Muscle layer of colon (tissue), 2 donors: ENCODE measurements at regions not wholly inside any gene's neighbourhood (a gene's known extent, or its start where the extent isn't known, plus 50 kb on each side); places are given as distances from the start of the nearest gene placed in this dataset.

Experiments used
- H3K27ac ChIP-seq: one replicate; pipeline ENCODE4 v1.7.0; 2013; ENCODE audit warnings: low read depth, mild to moderate bottlenecking, low read length, moderate library complexity
- H3K27me3 ChIP-seq, 2 donors: one replicate each; pipeline ENCODE4 v1.7.0; 2013; ENCODE audit warnings: low read length in 2 of 2, mild to moderate bottlenecking in 2 of 2; ENCODE audit not compliant: insufficient read depth in 2 of 2, control insufficient read depth in 1 of 2
- H3K36me3 ChIP-seq: one replicate; pipeline ENCODE4 v1.7.0; 2013; ENCODE audit warnings: mild to moderate bottlenecking, low read length; ENCODE audit not compliant: insufficient read depth
- H3K4me1 ChIP-seq: one replicate; pipeline ENCODE4 v1.7.0; 2013; ENCODE audit warnings: mild to moderate bottlenecking, low read length; ENCODE audit not compliant: insufficient read depth
- H3K4me3 ChIP-seq, 2 donors: one replicate each; pipeline ENCODE4 v1.7.0; 2013; ENCODE audit warnings: low read length in 2 of 2, low read depth in 1 of 2, mild to moderate bottlenecking in 1 of 2, moderate library complexity in 1 of 2
- H3K9ac ChIP-seq: one replicate; pipeline ENCODE4 v1.7.0; 2013; ENCODE audit warnings: low read length
- H3K9me3 ChIP-seq: one replicate; pipeline ENCODE4 v1.7.0; 2013; ENCODE audit warnings: mild to moderate bottlenecking, low read length
- donor health status: abdominal sarcoma.
- donor health status: Adenocarcinoma of cecum.

DNA sequence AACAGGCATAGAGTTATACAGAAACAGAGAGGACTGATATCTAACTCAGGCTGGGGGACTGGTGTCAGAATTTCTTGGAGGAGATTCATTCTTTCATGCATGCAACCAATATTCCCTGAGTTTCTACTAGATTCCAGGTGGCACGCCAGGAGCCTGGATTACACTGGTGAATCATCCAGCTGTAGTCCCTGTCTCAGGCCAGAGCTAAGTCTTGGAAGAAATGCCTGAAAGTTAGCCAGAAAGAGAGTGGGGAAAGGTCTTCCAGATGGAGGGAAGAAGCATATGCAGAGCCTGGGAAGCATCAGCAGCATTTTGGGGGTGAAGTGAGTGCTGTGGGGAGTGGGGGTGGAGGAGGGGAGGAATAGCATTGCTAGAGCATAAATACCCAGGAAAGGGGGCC lies 239.1 kb downstream of the OMA1 start:
- Histone ChIP-seq H3K4me3 (no peak overlapping the region), H3K36me3 (no peaks in the 10 kb centered on the region), H3K27me3 (no peaks in the 10 kb centered on the region), H3K9ac (no peak overlapping the region), H3K27ac (no peak overlapping the region), H3K4me1 (no peaks in the 10 kb centered on the region), H3K9me3 (no peaks in the 10 kb centered on the region)

DNA sequence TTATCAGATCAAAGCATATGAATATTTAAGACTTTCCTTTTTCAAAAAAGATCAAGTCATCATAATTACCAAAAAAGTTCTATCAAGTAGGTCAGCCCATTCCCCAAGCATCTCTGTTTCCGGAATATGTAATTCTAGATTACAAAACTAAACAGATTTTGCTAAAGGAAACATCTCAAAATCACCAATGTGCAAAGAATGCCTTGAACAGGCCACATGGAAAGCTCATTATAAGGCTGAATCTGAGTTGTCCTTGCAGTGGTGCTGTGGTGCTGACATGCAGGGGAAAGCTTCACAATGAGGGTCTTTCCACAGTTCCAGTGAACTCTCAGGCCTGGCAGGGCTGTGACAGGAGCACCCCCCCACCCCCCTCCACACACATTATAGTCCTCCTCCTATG lies 240.9 kb downstream of the OMA1 start:
- Histone ChIP-seq H3K4me1 (no peaks in the 10 kb centered on the region), H3K36me3 (no peaks in the 10 kb centered on the region), H3K4me3 (no peak overlapping the region), H3K9ac (no peak overlapping the region), H3K9me3 (no peaks in the 10 kb centered on the region), H3K27me3 (no peaks in the 10 kb centered on the region), H3K27ac (no peak overlapping the region)

DNA sequence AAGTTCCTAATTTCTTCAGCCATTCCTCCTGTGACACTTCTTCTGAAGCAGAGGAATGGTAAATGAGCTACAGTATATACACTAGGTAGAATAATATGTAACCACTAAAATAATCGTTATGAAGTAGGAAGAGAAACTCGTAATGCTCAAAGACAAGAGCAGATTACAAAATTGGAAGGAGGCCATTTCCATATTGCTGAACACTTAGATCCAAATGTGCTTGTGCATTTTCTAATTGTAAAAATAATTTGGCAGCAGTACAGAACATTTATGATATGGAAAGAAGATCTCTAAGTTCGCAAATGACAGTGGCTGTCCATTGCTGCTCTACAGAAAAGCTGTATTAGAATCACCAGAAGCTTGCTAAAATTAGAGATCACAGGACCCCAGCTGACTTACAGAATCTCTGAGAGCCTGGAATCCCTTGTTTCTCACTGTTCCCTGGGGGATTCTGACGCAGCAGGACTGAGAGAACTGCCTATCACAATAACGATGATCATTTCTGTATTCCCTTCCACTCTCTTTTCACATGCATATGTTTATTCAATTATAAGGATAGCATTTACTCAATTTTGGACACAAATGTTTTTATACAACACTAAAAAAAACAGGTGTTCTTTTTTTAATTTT lies 242.1 kb downstream of the OMA1 start:
- H3K9ac ChIP-seq, result no peak overlapping the region

DNA sequence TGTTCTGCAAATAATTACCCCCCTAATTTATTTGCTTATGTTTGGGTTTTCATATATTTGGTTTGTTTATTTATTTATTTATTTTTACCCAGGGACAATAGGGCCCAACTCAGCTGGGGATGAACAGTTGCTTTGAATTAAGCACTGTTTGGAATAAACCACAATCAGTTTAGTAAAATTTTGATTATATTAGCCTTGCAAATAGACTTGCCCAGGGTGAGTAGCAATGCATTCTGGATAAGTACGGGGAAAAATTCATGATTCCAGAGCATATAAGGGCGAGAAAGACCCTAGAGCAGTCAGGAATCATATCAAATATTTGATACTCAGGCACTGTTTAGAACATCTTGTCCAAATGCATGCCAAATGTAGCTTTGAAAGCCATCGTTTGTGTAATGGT lies 242.7 kb downstream of the OMA1 start:
- Histone ChIP-seq H3K27me3 (no peaks in the 10 kb centered on the region), H3K9me3 (no peaks in the 10 kb centered on the region), H3K4me3 (no peak overlapping the region), H3K4me1 (no peaks in the 10 kb centered on the region), H3K36me3 (no peaks in the 10 kb centered on the region), H3K9ac (no peak overlapping the region), H3K27ac (no peak overlapping the region)

More for the DNA sequence above, 242.1 kb downstream of the OMA1 start:
- Histone ChIP-seq H3K27ac (no peak overlapping the region), H3K9me3 (no peaks in the 10 kb centered on the region), H3K4me1 (no peaks in the 10 kb centered on the region), H3K4me3 (no peak overlapping the region), H3K27me3 (no peaks in the 10 kb centered on the region), H3K36me3 (no peaks in the 10 kb centered on the region)

DNA sequence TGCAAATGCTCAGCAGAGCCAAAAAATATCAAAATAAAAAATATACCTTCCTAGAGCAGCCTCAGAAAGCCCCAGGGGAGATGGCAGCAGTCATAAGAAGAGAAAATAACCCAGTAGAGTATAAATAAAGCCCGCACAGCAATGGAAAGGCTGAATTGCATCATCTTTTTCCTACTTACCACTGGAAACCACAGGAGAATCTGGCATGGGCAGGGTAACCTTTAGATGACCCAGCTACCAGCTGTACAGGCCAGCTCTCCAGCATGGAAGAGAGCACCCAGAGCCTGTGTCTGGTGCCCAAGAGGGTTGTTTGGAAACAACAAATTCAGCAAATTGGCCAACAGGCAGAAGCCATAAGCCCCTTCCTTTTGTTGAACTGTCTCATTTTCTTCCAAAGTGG lies 253.1 kb downstream of the OMA1 start:
- Histone ChIP-seq H3K9ac (no peak overlapping the region), H3K27ac (no peak overlapping the region), H3K9me3 (no peaks in the 10 kb centered on the region), H3K36me3 (no peaks in the 10 kb centered on the region), H3K4me1 (no peaks in the 10 kb centered on the region), H3K27me3 (no peaks in the 10 kb centered on the region), H3K4me3 (no peak overlapping the region)

DNA sequence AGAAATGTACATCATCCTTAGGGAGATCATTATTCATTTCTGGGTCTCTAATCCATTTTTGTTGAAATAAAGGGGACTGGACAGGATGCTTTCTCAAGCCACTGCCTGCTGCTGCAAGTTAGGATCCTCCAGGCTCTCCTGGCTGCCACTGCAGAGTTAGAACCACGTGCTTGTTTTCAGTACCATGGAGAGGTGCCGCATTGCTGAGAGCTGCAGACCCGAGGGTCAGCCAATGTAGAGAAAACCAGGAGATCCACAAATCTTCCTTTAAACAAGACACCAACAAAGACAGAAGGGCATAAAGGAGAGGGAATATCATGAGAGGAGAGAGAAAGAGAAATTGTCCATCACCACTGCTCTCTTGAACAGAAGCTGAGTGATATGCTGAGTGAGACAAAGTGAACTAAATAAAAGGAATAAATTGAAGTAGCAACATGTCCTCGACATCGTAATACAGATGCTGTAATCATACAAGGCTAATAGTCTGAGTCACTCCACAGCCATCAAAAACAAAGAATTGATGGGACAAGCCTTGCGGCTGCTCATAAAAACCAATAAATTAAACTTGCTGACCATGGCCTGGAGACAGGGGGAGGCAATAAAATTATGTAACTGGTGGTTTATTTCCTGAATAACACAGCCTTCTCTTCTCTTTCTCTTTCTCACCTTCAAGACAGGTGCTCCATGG lies 255.7 kb downstream of the OMA1 start:
- Histone ChIP-seq H3K9me3 (no peaks in the 10 kb centered on the region), H3K4me1 (no peaks in the 10 kb centered on the region), H3K36me3 (no peaks in the 10 kb centered on the region), H3K4me3 (no peak overlapping the region), H3K27me3 (no peaks in the 10 kb centered on the region), H3K9ac (no peak overlapping the region), H3K27ac (no peak overlapping the region)

DNA sequence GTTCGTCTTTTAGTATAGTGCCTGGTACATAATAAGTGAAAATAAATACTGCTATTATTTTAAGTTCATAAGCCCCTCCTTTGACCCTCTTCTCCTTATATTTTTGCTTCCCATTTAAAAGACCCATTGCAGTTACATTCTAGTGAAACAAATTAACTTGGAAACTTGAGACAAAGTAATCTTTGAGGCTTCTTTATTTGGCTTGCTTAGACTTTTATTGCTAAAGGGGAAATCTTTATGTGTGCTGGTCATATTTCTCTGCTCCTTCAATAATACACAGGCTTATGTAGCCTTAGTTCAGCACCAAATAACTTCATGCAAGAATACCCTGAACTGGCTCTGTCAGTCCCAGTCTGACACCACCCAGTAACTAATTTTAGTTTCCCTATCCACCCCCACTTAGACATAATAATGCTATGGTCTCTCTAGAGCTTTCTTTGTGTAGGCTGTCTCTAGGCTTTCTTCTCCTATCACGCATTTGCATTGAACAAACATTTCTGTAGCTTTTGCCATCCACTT lies 257.8 kb downstream of the OMA1 start:
- H3K4me3 ChIP-seq, result no peak overlapping the region
- H3K27ac ChIP-seq, result no peak overlapping the region
- no peaks in the 10 kb centered on the region for H3K9me3 ChIP-seq
- no peaks in the 10 kb centered on the region for H3K36me3 ChIP-seq
- H3K27me3 ChIP-seq, result no peaks in the 10 kb centered on the region
- no peaks in the 10 kb centered on the region for H3K4me1 ChIP-seq
- no peak overlapping the region for H3K9ac ChIP-seq

DNA sequence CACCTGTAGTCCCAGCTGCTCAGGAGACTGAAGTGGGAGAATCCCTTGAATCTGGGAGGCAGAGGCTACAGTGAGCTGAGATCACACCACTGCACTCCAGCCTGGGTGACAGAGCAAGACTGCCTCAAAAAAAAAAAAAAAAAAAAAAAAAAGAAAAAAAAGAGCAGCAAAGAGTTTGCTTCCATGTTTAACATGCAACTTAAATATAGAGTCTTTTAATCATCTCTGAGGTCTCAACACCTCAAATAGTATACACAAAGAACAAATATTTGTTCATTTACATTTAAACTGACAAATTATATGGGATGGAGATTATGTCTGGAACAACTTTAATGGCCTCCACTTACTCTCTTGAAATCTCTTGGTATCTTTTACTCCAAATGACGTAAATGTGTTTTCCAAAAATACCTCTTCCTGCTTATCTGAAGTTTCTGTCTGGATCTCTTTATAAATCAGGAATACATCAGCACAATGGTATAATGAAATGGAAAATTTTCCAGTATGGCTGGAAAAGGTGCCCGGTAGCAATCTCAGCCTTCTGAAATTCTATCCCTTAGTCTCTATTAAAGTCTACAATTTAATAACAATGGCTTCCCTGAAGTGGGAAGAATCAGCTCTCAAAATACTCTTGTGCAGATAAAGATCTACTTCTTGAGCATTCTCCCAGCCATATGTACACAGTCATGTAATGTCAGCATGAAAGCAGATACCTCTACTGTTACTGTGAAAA lies 258.5 kb downstream of the OMA1 start:
- Histone ChIP-seq H3K9ac (no peak overlapping the region), H3K4me3 (no peak overlapping the region), H3K27ac (no peak overlapping the region), H3K4me1 (no peaks in the 10 kb centered on the region), H3K27me3 (no peaks in the 10 kb centered on the region), H3K36me3 (no peaks in the 10 kb centered on the region), H3K9me3 (no peaks in the 10 kb centered on the region)

DNA sequence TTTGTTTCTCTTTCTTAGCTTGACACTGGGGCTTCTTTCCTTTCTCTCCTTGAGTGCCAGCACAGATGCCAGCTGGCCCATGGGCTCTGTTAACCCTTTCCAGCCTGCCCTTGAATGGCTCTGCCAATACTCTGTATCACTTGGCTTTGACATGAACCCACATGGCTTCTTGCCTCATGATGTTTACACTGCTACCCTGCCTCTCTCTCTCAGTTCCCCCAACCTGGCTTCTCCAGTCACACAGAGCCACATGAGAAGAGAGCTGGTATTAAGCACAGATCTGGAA lies 262.4 kb downstream of the OMA1 start:
- Histone ChIP-seq H3K4me3 (no peak overlapping the region), H3K27ac (no peak overlapping the region), H3K9ac (no peak overlapping the region), H3K4me1 (no peaks in the 10 kb centered on the region), H3K36me3 (no peaks in the 10 kb centered on the region), H3K9me3 (no peaks in the 10 kb centered on the region), H3K27me3 (no peaks in the 10 kb centered on the region)

DNA sequence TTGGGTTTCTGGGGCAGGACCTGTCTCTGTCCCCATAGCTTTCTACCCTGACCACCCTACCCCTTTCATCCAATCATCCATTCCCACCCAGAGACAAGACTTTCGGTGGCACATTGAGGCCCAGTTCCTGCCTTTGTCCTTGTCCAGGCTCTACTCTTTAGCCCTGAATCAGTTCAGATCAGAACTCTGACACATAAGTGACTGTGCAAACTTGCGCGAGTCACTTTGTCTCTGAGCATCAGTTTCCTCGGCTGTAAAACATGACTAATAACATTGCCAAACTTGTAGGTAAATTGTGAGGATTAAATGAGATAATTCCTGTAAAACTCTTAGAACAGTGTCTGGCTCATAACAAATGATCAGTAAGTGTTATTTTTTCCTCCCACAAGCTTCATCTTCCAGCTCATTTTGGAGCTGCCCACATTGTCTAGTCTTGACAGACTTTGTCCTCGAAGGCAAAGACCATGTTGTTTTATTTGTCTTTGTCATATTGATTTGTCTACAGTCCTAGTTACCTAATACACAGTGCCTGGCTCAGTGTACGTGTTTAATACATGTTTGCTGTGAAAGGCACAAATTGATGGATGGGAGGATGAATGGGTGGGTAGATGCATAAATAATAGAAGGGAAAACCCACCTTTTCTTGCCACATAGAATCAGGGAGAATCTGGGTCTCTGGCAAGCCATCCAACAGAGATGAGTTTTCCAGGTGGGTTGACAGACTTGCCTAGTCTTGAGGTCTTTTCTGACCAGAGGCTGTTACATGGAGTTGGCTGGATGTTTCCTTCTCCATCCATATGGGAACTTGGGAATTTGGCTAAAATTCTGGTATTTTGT lies 262.9 kb downstream of the OMA1 start:
- H3K4me1 ChIP-seq, result no peaks in the 10 kb centered on the region
- H3K27ac ChIP-seq, result no peak overlapping the region
- no peaks in the 10 kb centered on the region for H3K36me3 ChIP-seq
- H3K27me3 ChIP-seq, result no peaks in the 10 kb centered on the region
- no peak overlapping the region for H3K4me3 ChIP-seq
- no peaks in the 10 kb centered on the region for H3K9me3 ChIP-seq
- no peak overlapping the region for H3K9ac ChIP-seq

DNA sequence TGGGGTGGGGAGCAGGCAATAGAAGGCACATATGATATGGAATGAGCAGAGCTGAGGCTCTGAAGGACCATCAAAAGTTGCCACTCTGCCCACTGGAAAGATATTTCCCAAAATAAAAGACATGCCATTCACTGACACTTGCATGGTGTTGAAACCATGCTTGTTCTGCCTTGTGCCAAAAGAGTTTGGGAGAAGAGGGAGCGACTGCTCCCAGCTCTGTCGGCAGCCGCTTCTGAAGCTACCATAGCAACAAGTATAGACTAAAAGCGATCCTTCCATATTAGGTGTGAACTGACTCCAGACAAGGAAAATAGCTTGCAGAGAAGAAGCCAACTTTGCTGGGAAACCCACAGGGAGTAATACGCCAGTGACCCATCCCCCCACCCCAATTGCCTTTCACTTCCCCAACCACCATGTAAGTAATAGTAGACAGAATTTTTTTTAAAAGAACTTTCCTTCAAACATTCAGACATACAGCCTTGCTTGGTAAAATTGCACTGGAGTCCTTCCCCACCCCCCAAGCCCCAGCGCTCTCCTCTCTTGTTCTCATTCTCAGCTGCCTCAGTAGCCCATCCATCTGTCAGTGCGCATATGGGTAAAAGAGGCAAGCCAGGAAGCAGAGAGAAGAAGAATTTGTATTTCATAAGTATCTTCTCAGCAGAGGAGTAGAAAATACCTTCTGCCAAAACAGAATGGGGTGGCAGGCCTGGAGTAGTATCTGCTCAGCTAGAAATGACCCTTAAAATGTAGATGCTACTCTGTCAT lies 263.7 kb downstream of the OMA1 start:
- Histone ChIP-seq H3K36me3 (no peaks in the 10 kb centered on the region), H3K4me1 (no peaks in the 10 kb centered on the region), H3K9ac (no peak overlapping the region), H3K27ac (no peak overlapping the region), H3K27me3 (no peaks in the 10 kb centered on the region), H3K4me3 (no peak overlapping the region), H3K9me3 (no peaks in the 10 kb centered on the region)
